ENCODE measurements at regions not wholly inside any gene's neighbourhood (a gene's known extent, or its start where the extent isn't known, plus 50 kb on each side); places are given as distances from the start of the nearest gene placed in this dataset.
"Not testable (repeated sequence)": the region's sequence is repeated elsewhere in the genome, so short reads cannot be mapped to it uniquely, and the experiment has no call there.

DNA sequence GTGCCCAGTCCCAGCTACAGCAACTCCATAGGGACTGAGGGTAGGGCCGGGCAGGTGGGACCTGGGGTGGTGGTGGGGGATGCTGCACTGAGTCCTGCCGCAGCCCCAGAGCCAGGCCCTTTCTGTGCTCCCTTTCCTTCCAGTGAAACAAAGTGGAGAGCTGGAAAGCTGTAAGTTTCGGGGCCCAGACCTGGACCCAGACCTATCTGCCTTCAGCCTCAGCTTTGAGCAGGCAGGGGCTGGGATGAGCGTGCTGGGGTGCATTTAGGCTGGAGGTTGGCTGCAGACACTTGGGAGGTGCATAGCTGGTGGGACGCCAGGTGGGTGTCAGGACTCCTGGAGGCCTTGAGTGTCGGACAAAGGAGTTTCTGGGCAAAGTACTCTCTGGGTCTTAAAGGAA lies 92.7 kb upstream of the C1orf174 start:
- no peak for DNase-seq

- DNase-seq = no peak
These were observed 93.7 kb upstream of the C1orf174 start for GRCh38 chr1:3993619-3994375.

DNA sequence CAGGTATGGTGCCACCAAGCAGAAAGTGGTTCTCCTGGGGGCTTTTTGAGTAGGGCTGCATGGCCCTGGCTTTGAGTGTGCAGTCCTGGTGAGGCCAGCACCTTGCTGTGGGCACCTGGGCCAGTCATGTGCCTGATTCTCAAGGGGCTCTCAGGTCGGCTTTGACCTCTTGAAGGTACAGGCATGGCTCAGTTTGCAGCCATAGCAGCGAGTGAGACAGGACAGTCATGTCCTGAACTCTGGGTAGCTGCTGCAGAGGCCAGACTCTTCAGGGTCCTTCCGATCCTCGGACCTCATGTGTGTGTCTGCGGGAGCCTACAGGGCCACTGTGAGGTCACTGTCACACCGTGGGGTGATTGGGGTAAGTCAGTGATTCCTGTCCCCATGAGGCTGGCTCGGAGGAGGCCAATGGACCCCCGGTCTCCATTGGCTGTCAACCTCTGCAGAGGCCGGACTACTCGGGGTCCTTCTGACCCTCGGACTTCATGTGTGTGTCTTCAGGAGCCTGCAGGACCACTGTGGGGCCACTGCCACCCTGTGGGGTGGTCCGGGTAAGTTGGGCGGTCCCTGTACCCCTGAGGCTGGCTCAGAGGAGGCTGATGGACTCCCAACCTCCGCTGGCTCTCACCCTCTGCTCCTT lies 95.2 kb upstream of the C1orf174 start:
- DNase-seq = no peak

DNA sequence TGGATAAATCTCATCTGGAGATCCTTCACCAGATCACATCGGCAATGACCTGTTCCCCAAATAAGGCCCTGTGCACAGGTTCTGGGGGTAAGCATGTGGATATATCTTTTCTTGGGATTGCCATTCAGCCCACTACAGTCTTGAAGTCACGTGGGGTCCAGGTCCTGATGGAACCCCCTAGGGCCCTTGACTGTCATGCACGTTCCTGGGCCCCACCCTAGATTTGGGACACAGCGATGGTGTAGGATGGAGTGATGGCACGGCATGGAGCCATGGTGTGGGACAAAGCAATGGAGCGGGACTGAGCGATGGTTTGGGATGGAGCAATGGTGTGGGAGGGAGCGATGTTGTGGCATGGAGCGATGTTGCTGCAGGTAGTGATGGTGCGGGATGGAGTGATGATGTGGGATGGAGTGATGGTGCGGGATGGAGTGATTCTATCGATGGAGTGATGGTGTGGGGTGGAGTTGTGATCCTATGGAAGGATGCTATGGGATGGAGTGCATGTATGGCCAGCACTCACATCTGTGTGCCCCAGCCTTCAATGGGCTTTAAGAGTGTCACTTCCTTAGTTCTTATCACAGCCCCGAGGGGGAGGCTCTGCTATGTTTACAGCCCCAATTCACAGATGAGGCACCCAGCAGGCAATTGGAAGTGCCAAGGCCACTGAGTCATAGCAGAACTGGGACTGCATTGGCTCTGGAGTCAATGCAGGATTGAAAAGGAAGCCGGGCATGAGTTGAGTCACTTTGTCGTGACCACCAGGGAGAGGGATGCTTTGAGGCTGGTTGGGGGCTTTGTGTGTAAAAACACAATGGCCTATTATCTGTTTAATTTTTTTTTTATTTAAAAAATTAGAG lies 97.0 kb upstream of the C1orf174 start:
- no peak for DNase-seq

GRCh38 chr1:3998086-3998485 lies 98.0 kb upstream of the C1orf174 start:
- peak; percentile 24 for DNase-seq

- not testable (repeated sequence) for DNase-seq
These were observed 99.4 kb upstream of the C1orf174 start for GRCh38 chr1:3999514-3999913.

DNA sequence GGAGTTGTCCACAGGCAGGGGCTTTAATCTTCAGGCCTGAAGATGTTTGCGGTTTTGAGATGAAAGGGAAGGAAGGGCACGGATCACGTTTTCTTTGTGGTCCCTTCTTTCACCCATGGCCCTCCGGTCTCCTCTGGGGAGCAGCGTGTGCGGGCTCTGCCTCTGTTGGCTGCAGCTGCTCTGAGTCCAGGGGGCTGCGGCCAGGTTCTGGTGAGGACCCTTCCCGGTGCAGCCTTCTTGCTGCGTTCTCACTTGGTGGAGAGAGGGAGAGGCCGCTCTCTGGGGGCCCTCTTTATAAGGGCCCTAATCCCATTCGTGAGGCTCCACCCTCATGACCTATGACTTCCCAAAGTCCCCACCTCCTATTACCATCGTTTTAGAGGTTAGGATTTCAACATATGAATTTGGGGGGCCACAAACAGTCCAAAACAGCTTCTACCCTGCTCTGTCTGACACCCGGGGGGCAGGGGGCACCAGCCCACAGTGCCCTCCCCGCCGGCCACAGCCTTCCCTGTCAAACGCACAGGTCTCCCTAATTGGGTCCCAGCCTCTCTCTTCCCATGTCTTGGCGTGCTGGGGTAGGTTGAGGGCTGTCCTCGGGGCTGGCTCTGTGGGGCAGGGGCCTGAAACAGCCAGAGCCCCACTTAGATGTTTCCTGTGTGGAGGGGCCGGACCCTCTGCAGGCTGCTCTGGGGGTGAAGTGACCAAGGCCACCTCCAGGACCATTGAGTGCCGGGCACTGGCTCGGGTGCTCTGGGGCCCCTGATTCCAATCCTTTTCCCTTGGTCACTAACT lies 100.1 kb upstream of the C1orf174 start:
- DNase-seq = no peak

DNA sequence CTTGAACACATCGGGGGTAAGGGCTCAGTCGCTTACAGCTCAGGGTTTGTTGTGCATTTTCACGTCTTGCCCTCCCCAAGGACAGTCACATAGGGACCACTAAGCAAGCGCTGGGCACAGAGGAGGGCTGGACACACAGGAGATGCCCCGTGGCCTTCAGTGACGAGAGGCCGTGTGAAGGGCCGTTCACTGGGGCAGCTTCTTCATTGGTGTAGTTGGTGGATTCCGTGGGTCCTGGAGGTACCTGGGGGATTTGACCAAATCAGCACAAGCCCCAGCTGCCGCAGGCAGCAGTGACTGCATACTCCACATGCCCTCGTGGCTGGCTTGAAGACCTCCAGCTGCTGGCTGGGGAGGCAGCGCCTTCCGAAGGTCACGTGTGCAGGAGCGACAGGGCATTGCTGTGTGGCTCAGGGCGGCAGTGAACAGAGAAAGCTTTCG lies 100.8 kb upstream of the C1orf174 start:
- no peak for DNase-seq

DNA sequence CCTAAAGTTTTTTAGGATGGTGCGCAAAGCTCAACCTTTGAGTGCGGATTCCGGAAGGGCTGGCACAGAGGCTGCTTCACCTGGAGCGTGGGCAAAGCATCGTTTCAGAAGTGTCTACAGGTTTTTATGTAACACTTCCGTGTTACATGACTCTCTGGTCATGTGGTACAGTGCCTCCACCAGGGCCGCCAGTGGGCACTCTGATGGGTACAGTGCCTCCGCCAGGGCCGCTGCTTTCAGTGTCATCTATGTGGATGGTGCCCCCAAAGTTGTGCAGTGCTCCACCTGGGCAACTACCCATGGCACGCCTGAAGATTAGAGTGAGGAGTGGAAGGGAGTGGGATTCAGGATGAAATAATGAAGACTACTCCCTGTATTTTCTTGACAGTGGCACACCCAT lies 101.4 kb upstream of the C1orf174 start:
- DNase-seq = no peak

GRCh38 chr1:4002061-4002521 lies 102.0 kb upstream of the C1orf174 start:
- DNase-seq = no peak

GRCh38 chr1:4002741-4003140 lies 102.7 kb upstream of the C1orf174 start:
- no peak for DNase-seq

GRCh38 chr1:4003846-4004505 lies 103.9 kb upstream of the C1orf174 start:
- no peak for DNase-seq

- no peak for DNase-seq
These were observed 104.8 kb upstream of the C1orf174 start for GRCh38 chr1:4004635-4005430.

DNA sequence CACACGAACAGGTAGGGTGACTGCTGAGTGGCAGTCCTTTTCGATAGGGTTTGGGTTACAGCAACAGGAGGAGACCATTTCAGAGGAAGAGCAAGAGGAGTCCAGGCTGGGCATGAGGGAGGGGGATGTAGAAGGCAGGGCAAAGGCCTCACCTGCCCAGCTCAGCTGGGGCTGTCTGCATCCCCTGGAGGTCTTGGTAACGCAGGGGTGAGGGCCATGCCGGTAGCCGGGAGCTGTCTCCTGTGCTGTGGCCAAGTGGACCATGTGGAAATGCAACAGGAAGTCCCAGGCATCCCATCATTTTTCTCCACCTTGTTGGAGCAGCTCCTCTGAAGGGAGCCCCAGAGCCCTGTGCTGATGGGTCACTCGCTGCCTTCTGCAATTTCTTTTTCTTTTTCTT lies 105.4 kb upstream of the C1orf174 start:
- no peak for DNase-seq

DNA sequence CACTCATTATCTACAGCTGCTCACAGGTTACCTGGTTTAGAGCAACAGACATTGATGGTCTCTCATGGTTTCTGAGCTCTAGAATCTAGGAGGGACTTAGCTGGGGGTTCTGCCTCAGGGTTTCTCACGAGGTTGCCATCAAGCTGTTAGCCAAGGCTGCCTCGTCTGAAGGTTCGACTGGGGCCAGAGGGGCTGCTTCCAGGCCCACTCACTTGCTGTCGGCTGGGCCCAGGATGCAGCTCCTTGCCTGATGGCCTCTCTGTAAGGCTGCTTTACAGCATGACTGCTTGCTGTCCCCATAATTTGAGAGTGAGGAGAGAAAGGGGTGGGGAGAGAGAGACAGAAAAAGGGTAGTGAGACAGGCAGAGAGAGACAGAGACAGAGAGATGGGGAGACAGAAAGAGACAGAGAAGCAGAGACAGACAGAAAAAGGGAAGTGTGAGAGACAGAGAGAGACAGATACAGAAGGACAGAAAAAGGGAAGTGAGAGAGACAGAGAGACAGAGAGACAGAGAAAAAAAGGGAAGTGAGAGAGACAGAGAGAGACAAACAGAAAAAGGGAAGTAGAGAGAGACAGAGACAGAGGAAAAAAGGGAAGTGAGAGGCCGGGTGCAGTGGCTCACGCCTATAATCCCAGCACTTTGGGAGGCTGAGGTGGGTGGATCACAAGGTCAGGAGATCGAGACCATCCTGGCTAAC lies 106.8 kb upstream of the C1orf174 start:
- no peak for DNase-seq

DNA sequence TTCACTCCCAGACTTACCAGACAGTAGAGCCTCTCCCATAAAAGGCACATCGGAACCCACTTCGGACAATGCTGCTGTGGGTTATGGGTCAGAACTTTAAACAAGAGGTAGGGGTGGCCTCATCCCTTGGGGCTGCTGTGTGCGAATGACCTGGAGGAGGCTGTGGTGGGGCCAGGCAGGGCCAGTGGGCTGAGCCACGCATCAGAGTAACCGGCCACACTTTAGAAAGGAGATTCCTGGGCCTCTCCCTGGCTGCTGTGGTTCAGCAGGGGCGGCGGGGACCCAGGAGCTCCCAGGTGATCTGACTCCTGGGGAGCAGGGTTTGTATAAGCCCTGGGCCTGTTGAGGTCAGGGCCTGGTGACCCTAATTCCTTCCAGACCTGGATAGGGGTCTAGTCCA lies 110.2 kb upstream of the C1orf174 start:
- DNase-seq = no peak

DNA sequence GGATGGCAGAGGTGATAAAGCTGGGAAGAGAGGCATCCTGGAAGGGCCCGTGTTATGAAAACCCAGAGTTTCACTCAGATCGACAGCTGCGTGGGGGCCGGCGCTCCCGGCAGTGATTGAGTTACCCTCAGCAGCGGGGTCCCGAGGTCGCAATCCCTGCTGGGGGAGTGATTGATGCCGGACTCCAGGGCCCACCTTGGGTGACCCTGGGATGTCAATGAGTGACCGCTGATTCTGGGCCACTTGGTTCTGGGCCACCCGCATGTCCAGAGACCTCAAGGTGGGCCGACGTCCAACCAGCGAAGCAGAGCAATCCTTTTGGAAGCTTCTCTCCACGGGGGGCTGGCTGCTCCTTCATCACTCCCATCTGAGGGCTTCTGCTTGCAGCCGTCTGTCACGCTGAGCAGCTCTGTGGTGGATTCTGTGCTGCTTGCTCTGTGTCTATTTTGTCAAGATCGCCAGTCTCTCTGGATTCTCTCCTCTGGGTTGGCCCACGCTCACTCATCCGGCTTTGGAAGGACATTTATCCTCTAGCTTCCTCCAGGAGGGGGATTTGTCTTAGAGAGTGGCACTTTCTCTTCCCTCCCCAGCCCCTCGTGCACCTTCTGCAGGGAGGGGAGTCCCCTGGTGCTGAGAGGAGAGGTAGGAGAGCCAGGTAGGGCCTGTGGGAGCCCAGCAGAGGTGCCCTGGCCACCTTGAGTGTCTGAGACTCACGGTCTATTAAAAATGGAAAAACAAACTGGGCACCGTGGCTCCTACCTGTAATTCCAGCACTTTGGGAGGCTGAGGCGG lies 110.9 kb upstream of the C1orf174 start:
- DNase-seq = no peak

DNA sequence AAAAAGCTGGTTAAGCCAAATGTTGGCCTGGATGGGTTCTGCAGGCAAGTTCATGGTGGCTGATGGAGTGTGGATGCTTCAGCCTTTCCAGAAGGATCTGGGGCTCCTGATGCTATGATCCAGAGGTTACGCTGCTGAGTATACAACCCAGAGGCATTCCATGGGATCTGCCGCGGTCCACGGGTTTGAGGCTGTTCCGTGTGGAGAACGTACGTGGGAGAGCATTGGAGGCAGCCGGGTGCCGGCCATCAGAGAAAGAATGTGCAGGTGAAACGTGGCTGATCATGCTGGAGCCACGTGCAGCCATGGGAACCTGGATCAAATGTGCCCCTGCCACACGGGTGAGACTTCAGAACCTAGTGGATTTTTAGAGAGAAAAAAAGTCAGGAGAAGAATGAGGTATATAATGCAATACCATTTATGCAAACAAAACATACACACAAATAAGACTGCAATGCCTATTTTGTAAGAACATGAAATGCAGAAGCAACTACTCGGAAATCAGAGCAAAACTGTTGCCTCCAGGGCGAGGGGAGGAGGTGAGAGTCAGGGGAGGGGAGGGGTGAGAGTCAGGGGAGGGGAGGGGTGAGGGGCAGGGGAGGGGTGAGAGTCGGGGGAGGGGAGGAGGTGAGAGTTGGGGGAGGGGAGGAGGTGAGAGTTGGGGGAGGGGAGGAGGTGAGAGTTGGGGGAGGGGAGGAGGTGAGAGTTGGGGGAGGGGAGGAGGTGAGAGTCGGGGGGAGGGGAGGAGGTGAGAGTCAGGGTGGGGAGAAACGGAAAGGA lies 116.5 kb upstream of the C1orf174 start:
- DNase-seq = no peak

Data from right forelimb (tissue), 1 donor.